ENCODE measurements at regions not wholly inside any gene's neighbourhood (a gene's known extent, or its start where the extent isn't known, plus 50 kb on each side); places are given as distances from the start of the nearest gene placed in this dataset.
A peak's percentile ranks its signal among the peaks of the same experiment; 100 is the strongest.

- no peak for TF ChIP-seq CTCF (IDR thresholded peaks at IDR 0.05; ENCODE audit: extremely low read depth, missing control alignments)
- no peak for DNase-seq (ENCODE audit: low spot score)
Observed at GRCh38 chr10:101299211-101299610, 54.8 kb upstream of the BTRC start.

GRCh38 chr10:101301111-101301731 lies 52.7 kb upstream of the BTRC start:
- DNase-seq (ENCODE audit: low spot score): peak; percentile 67
- TF ChIP-seq CTCF (IDR thresholded peaks at IDR 0.05; ENCODE audit: extremely low read depth, missing control alignments): peak; percentile 40

- DNase-seq (ENCODE audit: low spot score): no peak
- TF ChIP-seq CTCF (IDR thresholded peaks at IDR 0.05; ENCODE audit: extremely low read depth, missing control alignments): no peak
Observed at GRCh38 chr10:101303087-101303703, 50.8 kb upstream of the BTRC start.

Data from GM20000 (cell line).